Activated B cell treated with CpG ODN at 0.5 μM for 24 hours (primary cell): ENCODE measurements at regions not wholly inside any gene's neighbourhood (a gene's known extent, or its start where the extent isn't known, plus 50 kb on each side); places are given as distances from the start of the nearest gene placed in this dataset.

Experiments
- ATAC-seq: fragments of 200-7000 bp; cut with Tn5 transposase; one replicate; pipeline ENCODE4 v1.10.0; 2021; ENCODE audit warnings: low read depth, mild to moderate bottlenecking, moderate library complexity
- CTCF ChIA-PET: fragments of 350-600 bp; sonication (Branson Sonifier 250); formaldehyde crosslinking; loops from one replicate; lab custom pipeline; 2021; ENCODE audit warnings: antibody characterized with exemption; lab: Charles Lee
- POLR2A ChIA-PET: fragments of 350-600 bp; sonication (Branson Sonifier 250); formaldehyde crosslinking; loops from one replicate; lab custom pipeline; 2021; ENCODE audit warnings: antibody characterized with exemption; lab: Charles Lee
- DNase-seq: peaks from one replicate; pipeline ENCODE4 v3.0.0; 2022
- H3K27ac Mint-ChIP-seq: one replicate; pipeline ENCODE4 v1.8.0; 2020; ENCODE audit warnings: mixed read lengths
- H3K27me3 Mint-ChIP-seq: one replicate; pipeline ENCODE4 v1.8.0; 2021; ENCODE audit warnings: mixed read lengths
- H3K36me3 Mint-ChIP-seq: one replicate; pipeline ENCODE4 v1.8.0; 2021; ENCODE audit warnings: low read depth, mixed read lengths
- H3K4me1 Mint-ChIP-seq: one replicate; pipeline ENCODE4 v1.8.0; 2021; ENCODE audit warnings: mixed read lengths
- H3K4me3 Mint-ChIP-seq: one replicate; pipeline ENCODE4 v1.8.0; 2020; ENCODE audit warnings: mild to moderate bottlenecking, mixed read lengths
- H3K9me3 Mint-ChIP-seq: one replicate; pipeline ENCODE4 v1.8.0; 2020; ENCODE audit warnings: mixed read lengths
- intact Hi-C: fragments of 100-400 bp; cut with micrococcal nuclease; formaldehyde crosslinking; loops from one replicate; pipeline ENCODE4 v1.15.1; 2024
- TF ChIP-seq, protein P1 (sequence below): fragments of 200-600 bp; IDR thresholded peaks from one replicate; pipeline ENCODE4 v1.8.0; 2022; ENCODE audit warnings: antibody characterized with exemption, mild to moderate bottlenecking

DNA sequence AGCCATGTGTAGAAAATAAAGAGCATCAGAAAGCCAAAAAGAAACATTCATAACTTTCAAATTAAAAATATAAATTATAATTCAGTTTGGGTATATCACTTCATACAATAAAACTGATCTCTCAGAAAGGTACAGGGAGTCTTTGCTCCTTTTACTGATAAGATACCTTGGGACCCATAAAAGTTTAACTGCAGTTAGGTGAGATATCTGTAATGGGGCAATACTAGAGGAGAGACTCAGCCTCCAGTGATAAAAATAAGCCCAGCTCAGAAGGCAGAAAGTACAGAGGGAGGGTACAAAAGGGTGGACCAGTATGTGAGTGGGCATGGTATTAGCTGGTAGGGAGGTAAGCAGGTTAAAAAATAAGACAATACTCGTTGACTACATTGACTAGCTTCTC, 180.9 kb upstream of the AGTR2 start:
- H3K4me1 Mint-ChIP-seq, result no peaks in the 10 kb centered on the region
- H3K36me3 Mint-ChIP-seq, result no peaks in the 10 kb centered on the region
- TF ChIP-seq, protein P1, sequence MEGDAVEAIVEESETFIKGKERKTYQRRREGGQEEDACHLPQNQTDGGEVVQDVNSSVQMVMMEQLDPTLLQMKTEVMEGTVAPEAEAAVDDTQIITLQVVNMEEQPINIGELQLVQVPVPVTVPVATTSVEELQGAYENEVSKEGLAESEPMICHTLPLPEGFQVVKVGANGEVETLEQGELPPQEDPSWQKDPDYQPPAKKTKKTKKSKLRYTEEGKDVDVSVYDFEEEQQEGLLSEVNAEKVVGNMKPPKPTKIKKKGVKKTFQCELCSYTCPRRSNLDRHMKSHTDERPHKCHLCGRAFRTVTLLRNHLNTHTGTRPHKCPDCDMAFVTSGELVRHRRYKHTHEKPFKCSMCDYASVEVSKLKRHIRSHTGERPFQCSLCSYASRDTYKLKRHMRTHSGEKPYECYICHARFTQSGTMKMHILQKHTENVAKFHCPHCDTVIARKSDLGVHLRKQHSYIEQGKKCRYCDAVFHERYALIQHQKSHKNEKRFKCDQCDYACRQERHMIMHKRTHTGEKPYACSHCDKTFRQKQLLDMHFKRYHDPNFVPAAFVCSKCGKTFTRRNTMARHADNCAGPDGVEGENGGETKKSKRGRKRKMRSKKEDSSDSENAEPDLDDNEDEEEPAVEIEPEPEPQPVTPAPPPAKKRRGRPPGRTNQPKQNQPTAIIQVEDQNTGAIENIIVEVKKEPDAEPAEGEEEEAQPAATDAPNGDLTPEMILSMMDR, result no peak
- CTCF ChIA-PET, result no interaction called here
- POLR2A ChIA-PET, result no interaction called here
- intact Hi-C loops, result no loop called here
- H3K27ac Mint-ChIP-seq, result no peak overlapping the region
- DNase-seq (no peak), ATAC-seq (no peak)
- H3K4me3 Mint-ChIP-seq, result no peak overlapping the region
- no peaks in the 10 kb centered on the region for H3K27me3 Mint-ChIP-seq
- H3K9me3 Mint-ChIP-seq, result peaks cover 3% of the 10 kb centered on the region

DNA sequence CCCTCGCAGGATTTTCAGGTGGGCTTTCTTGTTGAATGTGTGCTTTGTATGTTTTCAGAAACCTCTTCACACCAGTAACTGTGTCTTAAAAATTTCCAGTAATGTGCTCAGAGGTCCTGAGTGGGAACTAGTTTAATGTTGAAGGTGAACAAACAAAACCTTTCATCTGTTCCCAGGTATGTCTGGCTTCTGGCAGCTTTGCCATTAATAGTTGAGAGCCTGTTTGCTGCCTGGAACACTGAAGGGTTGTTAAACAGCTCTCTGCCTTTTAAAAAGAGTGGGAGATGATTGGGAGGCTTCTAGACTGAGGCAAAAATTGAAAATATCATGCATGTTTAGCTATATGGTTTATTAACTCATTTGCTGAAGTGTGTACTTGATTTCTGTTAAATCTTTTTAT, 161.2 kb upstream of the AGTR2 start:
- Mint-ChIP-seq H3K4me1 (peaks cover 4% of the 10 kb centered on the region), H3K36me3 (no peaks in the 10 kb centered on the region), H3K27me3 (no peaks in the 10 kb centered on the region), H3K9me3 (peaks cover 9% of the 10 kb centered on the region), H3K27ac (no peak overlapping the region), H3K4me3 (no peak overlapping the region)
- ChIA-PET CTCF (no interaction called here), POLR2A (no interaction called here)
- TF ChIP-seq, protein P1, result no peak
- intact Hi-C loops, result no loop called here
- DNase-seq (no peak), ATAC-seq (no peak)

DNA sequence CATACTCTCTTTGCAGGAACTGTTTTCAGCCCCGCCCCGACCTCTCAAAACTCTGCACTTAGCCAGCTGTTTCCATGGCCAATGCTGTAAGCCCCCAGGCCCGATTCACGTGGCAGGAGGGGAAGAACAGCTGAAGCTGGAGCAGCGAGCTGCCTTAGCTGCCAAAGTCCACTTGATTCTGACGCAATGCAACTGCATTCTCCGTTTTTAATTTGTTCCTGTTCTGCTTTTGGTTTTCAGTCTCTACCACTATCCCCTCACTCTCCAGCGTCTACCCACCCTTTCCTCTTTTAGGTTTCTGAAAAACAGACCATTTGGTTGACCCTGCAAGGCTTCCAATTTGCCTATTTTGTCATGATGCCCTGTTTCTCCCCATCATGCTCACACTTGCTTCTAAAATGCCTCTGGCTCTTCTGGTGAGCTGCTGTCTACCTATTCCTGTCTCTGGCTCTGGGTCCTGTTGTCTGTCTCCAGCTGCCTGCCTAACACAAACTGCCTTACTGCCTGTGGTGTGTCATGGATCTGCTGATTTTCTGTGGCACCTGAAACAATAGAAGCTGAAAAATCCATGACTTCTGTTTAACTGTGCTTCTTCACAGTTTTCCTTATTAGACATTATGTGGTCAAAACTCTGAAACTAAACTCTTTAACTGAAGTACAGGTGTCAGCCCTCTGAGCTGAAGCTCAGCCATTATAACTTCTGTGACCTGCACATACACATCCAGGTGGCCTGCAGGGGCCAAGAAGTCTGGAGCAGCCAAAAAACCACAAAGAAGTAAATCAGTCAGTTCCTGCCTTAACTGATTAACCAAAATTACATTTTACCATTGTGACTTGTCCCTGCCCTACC, 160.5 kb upstream of the AGTR2 start:
- H3K9me3 Mint-ChIP-seq, result peaks cover 9% of the 10 kb centered on the region
- ATAC-seq, result no peak
- intact Hi-C loops, result no loop called here
- ChIA-PET CTCF (no interaction called here), POLR2A (no interaction called here)
- H3K4me3 Mint-ChIP-seq, result no peak overlapping the region
- no peaks in the 10 kb centered on the region for H3K36me3 Mint-ChIP-seq
- peaks cover 4% of the 10 kb centered on the region for H3K4me1 Mint-ChIP-seq
- H3K27me3 Mint-ChIP-seq, result no peaks in the 10 kb centered on the region
- TF ChIP-seq, protein P1, result no peak
- H3K27ac Mint-ChIP-seq, result no peak overlapping the region
- DNase-seq, result no peak

DNA sequence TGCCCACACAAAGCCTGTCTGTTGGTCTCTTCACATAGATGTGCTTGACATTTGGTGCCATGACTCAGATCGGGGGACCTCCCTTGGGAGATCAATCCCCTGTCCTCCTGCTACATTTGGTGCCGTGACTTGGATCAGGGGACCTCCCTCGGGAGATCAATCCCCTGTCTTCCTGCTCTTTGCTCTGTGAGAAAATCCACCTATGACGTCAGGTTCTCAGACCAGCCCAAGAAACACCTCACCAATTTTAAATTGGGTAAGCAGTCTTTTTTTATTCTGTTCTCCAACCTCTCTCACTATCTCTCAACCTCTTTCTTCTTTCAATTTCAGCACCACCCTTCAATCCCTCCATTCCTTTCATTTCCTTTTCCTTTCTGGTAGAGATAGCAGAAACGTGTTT, 159.6 kb upstream of the AGTR2 start:
- ChIA-PET POLR2A (no interaction called here), CTCF (no interaction called here)
- Mint-ChIP-seq H3K36me3 (no peaks in the 10 kb centered on the region), H3K9me3 (peaks cover 9% of the 10 kb centered on the region), H3K4me3 (no peak overlapping the region), H3K27ac (no peak overlapping the region), H3K4me1 (peaks cover 4% of the 10 kb centered on the region), H3K27me3 (no peaks in the 10 kb centered on the region)
- DNase-seq (no peak), ATAC-seq (no peak)
- intact Hi-C loops, result no loop called here
- TF ChIP-seq, protein P1, result no peak

DNA sequence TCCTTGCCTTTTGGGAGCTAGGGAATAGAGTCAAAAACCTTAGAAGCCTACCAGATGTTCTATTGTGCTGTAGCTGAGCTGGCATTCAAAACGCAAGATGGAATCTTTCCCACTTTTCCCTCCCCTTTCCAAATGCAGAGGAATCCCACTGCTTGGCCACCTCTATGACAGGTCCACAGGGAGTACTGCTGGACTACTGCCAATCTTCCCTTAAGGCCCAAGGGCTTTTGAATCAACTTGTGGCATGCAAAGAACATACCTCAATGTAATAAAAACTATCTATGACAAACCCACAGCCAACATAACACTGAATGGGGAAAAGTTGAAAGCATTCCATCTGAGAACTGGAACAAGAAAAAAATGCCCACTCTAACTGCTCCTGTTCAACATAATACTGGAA, 139.2 kb upstream of the AGTR2 start:
- POLR2A ChIA-PET, result no interaction called here

More for the DNA sequence above, 139.2 kb upstream of the AGTR2 start:
- H3K27me3 Mint-ChIP-seq, result no peaks in the 10 kb centered on the region
- CTCF ChIA-PET, result no interaction called here
- H3K36me3 Mint-ChIP-seq, result no peaks in the 10 kb centered on the region
- no peaks in the 10 kb centered on the region for H3K4me1 Mint-ChIP-seq
- ATAC-seq (no peak), DNase-seq (no peak)
- TF ChIP-seq, protein P1, result no peak
- intact Hi-C loops, result no loop called here
- H3K9me3 Mint-ChIP-seq, result peaks cover 9% of the 10 kb centered on the region
- H3K4me3 Mint-ChIP-seq, result no peak overlapping the region
- no peak overlapping the region for H3K27ac Mint-ChIP-seq
